ENCODE measurements at regions not wholly inside any gene's neighbourhood (a gene's known extent, or its start where the extent isn't known, plus 50 kb on each side); places are given as distances from the start of the nearest gene placed in this dataset.

DNA sequence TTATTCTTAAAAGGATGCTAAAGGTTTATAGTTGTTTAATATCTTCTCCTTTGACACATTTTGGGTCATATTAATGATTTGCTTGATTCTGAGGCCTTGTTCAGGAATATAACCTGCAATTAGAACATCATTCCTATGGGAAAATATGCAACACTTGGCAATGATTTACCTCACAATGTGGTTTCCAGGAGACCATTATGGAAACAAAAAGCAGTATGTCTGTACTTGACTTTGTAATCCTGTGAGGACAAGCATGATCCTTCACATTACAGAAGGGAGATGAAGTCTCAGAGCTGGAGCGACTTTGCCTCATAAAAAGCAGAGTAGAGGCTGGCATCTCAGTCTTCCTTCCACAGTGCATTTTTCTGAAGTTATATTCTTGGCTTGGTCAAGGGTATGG, 57.0 kb upstream of the CDCA7L start:
- no peak for DNase-seq

DNA sequence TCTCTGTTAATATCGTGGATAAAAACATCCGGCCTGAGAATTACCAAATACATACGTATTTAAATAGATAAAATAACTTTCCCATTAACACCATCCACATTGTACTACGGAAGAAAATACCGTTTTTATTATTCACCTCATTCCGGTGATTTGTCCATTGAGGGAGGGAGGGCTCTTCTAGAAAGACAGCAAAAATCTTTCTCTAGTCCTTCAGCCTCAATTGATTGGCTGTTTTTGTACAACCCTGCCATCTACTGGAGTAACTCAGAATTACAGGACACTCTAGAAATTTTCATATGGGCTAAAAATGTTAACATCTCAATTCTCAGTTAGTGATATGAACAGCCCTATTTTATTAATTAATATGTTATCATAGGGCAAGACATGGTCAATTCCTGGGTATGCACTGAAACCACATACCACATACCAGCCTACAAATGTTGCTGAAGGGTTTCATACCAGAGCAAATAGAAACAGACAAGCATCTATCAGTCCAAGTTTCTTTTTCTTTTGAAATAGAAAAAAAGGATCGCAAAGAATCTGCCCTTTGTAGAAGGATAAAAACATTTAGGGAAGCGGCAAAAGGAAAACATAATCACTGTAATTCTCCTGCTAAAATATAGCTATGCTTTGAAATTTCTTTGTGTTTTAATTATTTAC, 55.8 kb upstream of the CDCA7L start:
- peak; percentile 63 for DNase-seq

DNA sequence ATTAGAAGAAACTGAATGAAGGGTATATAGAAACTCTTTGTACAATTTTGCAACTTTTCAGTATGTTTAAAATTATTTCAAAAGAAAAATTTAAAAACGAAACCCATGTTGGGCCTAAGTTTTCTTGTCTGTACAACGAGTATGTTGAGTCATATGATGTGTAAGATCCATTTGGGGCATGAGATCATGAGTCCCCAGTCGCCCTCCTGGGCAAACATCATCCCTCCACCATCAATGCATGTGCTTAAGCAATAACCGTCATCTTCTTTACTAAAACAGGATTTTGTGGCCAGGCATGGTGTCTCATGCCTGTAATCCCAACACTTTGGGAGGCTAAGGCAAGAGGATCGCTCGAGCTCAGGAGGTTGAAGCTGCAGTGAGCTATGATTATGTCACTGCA, 54.2 kb upstream of the CDCA7L start:
- no peak for DNase-seq

DNA sequence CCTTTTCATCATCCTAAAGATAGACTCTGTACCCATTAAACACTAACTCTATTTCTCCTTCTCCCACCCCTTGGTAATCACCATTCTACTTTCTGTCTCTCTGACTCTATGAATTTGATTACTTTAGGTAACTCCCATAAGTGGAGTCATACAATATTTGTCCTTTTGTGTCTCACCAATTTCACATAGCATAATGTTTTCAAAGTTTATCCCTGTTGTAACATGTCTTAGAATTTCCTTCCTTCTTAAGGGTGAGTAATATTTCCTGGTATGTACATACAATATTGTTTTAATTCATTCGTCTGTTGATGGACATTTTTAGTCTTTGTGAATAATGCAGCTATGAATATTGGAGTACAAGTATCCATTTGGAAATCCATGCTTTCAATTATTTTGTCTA, 50.9 kb upstream of the CDCA7L start:
- no peak for DNase-seq

Measured in CD4-positive, alpha-beta T cell treated with Interleukin-10 for 1 hour (primary cell).